Type B pancreatic cell (in vitro differentiated cells): ENCODE measurements at regions not wholly inside any gene's neighbourhood (a gene's known extent, or its start where the extent isn't known, plus 50 kb on each side); places are given as distances from the start of the nearest gene placed in this dataset.

ENCODE experiments used
- DNase-seq: peaks from one replicate; pipeline ENCODE4 v3.0.0; 2021; ENCODE audit warnings: mixed read lengths; ENCODE audit not compliant: unreplicated experiment; ENCODE audit errors: extremely low spot score
- H3K27ac Mint-ChIP-seq: 2 replicates; pipeline ENCODE4 v1.8.0; 2021; ENCODE audit warnings: mild to moderate bottlenecking, mixed read lengths
- H3K27me3 Mint-ChIP-seq: 2 replicates; pipeline ENCODE4 v1.8.0; 2021; ENCODE audit warnings: mixed read lengths
- H3K36me3 Mint-ChIP-seq: 2 replicates; pipeline ENCODE4 v1.8.0; 2021; ENCODE audit warnings: mixed read lengths
- H3K4me1 Mint-ChIP-seq: one replicate; pipeline ENCODE4 v1.8.0; 2021; ENCODE audit warnings: mixed read lengths; ENCODE audit not compliant: unreplicated experiment
- H3K4me3 Mint-ChIP-seq: 2 replicates; pipeline ENCODE4 v1.8.0; 2021; ENCODE audit warnings: mild to moderate bottlenecking, mixed read lengths
- H3K9me3 Mint-ChIP-seq: 2 replicates; pipeline ENCODE4 v1.8.0; 2021; ENCODE audit warnings: mixed read lengths
- TF ChIP-seq, protein P1 (sequence below): fragments of 200-600 bp; sonication (generic); conservative IDR thresholded peaks from 2 replicates; pipeline ENCODE4 v1.5.0; 2021; ENCODE audit warnings: antibody characterized with exemption, mild to moderate bottlenecking

DNA sequence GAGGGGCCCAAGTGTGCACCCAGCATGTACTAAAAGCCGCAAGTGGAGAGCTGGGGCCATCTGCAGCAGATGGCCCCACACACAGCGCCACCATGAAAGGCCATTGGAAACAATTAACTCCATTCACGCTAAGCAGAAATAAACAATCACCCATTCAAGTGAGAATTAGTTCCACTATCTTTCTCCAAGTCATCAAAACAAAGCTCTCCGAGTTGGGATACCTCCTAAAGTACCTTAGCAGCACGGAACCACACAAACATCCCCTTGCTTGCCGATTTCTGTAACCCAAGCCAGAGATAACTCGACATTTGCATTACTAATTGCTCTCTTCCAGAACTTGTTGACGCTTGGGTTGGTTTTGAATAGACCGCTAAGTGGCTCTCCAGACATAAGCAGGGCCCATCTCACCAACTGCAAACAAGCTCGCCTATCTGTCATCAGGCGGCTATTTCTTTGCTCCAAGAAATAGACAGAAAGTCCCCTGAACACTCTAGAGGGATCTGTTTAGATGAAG lies 840.6 kb upstream of the SALL3 start:
- Mint-ChIP-seq H3K4me3 (no peak overlapping the region), H3K4me1 (no peaks in the 10 kb centered on the region), H3K9me3 (no peaks in the 10 kb centered on the region), H3K27ac (no peak overlapping the region), H3K36me3 (no peaks in the 10 kb centered on the region), H3K27me3 (peaks cover 46% of the 10 kb centered on the region)
- no peak for DNase-seq
- TF ChIP-seq, protein P1, sequence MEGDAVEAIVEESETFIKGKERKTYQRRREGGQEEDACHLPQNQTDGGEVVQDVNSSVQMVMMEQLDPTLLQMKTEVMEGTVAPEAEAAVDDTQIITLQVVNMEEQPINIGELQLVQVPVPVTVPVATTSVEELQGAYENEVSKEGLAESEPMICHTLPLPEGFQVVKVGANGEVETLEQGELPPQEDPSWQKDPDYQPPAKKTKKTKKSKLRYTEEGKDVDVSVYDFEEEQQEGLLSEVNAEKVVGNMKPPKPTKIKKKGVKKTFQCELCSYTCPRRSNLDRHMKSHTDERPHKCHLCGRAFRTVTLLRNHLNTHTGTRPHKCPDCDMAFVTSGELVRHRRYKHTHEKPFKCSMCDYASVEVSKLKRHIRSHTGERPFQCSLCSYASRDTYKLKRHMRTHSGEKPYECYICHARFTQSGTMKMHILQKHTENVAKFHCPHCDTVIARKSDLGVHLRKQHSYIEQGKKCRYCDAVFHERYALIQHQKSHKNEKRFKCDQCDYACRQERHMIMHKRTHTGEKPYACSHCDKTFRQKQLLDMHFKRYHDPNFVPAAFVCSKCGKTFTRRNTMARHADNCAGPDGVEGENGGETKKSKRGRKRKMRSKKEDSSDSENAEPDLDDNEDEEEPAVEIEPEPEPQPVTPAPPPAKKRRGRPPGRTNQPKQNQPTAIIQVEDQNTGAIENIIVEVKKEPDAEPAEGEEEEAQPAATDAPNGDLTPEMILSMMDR = no peak

DNA sequence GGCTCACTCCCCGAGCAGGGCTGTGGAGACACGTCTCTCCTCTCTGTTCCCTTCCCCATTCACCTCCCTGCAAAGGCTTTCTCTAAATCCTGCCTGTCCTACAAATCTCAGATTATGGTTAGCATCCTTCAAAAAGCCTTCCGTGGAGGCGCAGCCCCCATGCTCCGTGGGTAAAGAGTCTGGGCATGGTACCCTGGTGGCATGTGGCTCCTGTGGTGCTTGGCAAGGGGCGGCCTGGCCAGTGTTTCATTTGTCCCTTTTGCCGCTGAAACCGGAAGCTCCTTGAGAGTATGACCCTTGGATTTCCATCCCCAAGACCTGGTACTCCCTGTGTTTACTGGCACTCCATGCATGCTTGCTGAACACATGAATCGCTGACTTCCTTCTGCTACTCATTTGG lies 839.3 kb upstream of the SALL3 start:
- H3K4me1 Mint-ChIP-seq = no peaks in the 10 kb centered on the region
- TF ChIP-seq, protein P1 = no peak
- DNase-seq = no peak
- H3K27ac Mint-ChIP-seq = no peak overlapping the region
- no peaks in the 10 kb centered on the region for H3K9me3 Mint-ChIP-seq
- no peak overlapping the region for H3K4me3 Mint-ChIP-seq
- peaks cover 55% of the 10 kb centered on the region for H3K27me3 Mint-ChIP-seq
- H3K36me3 Mint-ChIP-seq = no peaks in the 10 kb centered on the region

DNA sequence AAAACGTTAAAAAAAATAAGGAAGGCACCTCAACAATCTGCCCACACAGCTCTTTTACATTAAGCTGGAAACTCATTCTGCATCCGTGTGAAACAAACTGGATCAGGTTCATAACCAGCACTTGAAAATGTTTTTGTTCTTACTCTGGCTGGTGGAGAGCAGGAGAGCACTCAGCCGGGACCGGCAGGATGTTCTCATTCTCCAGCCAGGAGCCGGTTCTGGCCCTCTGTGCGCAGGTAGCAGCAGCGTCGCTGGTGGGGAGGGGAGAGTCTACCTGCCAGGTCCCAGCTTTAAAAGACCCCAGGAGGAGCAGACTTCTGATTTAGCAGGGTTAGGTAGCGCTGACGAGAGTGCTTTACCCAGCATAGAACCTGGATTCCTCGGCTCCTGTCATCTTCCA lies 834.9 kb upstream of the SALL3 start:
- Mint-ChIP-seq H3K9me3 (no peaks in the 10 kb centered on the region), H3K27me3 (peaks cover 31% of the 10 kb centered on the region), H3K4me1 (no peaks in the 10 kb centered on the region), H3K4me3 (no peak overlapping the region), H3K36me3 (no peaks in the 10 kb centered on the region), H3K27ac (no peak overlapping the region)
- TF ChIP-seq, protein P1 = no peak
- no peak for DNase-seq

DNA sequence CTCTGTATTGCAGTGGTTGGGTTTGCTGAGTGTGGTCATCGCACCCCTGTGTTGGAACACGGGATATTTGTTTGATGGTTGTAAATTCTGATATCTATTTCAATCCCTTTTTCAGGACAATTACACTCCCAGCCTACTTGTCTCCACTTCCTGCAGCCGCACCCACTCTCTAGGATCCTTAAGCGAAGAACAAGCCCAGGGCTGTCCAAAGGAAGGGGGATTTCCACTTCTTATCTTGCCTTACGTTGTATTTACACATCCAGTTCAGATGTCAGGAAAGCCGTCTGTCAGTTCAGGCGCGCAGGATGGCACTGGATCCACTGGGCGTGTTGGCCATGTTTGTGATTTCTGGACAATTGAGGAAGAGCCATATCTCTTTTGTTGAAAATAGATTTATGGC lies 834.5 kb upstream of the SALL3 start:
- Mint-ChIP-seq H3K27ac (no peak overlapping the region), H3K9me3 (no peaks in the 10 kb centered on the region), H3K36me3 (no peaks in the 10 kb centered on the region), H3K4me3 (no peak overlapping the region), H3K27me3 (peaks cover 27% of the 10 kb centered on the region), H3K4me1 (no peaks in the 10 kb centered on the region)
- DNase-seq = no peak
- TF ChIP-seq, protein P1 = no peak

DNA sequence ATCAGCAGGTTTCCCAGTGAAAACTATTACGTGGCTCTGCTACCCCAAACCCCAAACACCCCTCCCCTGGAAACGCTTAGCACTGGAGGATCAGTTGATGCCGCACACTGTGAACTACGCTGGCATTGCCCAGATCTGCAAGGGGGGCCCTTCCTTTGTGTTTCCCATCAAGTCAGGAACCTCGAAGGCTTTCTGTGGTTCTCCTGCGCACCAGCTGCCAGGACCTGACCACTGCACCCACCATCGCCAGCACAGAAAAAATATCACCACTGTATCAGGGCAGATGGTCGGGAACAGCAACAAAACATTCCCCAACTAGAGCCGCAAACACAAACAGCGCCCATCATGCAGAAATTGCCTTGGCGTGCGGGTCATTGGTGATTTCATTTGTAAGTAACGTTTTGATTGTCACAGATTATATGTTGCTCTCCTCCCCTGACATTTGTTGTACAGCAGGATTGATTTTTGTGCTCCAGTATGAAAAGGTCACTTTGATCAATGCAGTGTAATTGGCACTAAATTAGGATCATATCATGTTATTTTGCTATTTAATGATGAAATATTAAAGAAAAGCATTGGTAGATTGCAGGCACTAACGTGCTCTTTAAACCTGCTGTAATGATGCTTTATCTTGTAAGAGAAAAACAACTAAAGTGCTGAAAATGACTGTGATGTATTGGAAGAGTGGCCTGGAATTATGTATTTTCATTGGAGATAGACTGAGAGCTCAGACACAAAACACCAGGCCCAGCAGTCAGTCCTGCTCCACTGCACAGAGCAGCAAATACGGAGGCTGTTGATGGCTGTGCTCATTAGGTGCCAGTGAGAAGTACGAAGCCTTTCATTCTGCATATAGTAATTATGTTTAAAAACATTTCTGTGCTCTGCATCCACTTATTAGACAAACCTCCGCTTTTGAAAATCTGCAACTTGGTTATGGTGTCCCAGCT lies 833.2 kb upstream of the SALL3 start:
- no peak for DNase-seq
- peaks cover 17% of the 10 kb centered on the region for H3K27me3 Mint-ChIP-seq
- H3K36me3 Mint-ChIP-seq = no peaks in the 10 kb centered on the region
- no peak overlapping the region for H3K27ac Mint-ChIP-seq
- TF ChIP-seq, protein P1 = no peak
- H3K9me3 Mint-ChIP-seq = no peaks in the 10 kb centered on the region
- H3K4me3 Mint-ChIP-seq = no peak overlapping the region
- no peaks in the 10 kb centered on the region for H3K4me1 Mint-ChIP-seq
